GM23338 (cell line): ENCODE measurements at regions not wholly inside any gene's neighbourhood (a gene's known extent, or its start where the extent isn't known, plus 50 kb on each side); places are given as distances from the start of the nearest gene placed in this dataset.

Experiments used
- CREB1 ChIP-seq: fragments of 250-450 bp; sonication (Bioruptor Pico); IDR thresholded peaks from 2 replicates; pipeline ENCODE4 v1.5.0; 2020; ENCODE audit warnings: low read depth, mild to moderate bottlenecking, moderate library complexity
- CTCF ChIP-seq, 2 experiments: fragments of 200-600 bp in 1 of 2; sonication (generic) in 1 of 2; conservative IDR thresholded peaks; 2 replicates each; pipeline versions ENCODE4 v1.5.1 to v1.6.1; 2016 to 2017; ENCODE audit warnings: antibody characterized with exemption in 2 of 2, low read depth in 2 of 2, mild to moderate bottlenecking in 2 of 2, moderate library complexity in 1 of 2
- ETS1 ChIP-seq: IDR thresholded peaks from 2 replicates; pipeline ENCODE4 v1.6.1; 2016; ENCODE audit warnings: antibody characterized with exemption
- EZH2 ChIP-seq: fragments of 200-600 bp; sonication (generic); IDR thresholded peaks from one replicate; pipeline ENCODE4 v1.8.0; 2017; ENCODE audit warnings: antibody characterized with exemption, mild to moderate bottlenecking, low read depth; ENCODE audit not compliant: unreplicated experiment
- EZH2phosphoT487 ChIP-seq: fragments of 200-600 bp; sonication (generic); IDR thresholded peaks from one replicate; pipeline ENCODE4 v1.8.1; 2018; ENCODE audit warnings: antibody characterized with exemption; ENCODE audit not compliant: unreplicated experiment
- JUNB ChIP-seq: IDR thresholded peaks from one replicate; pipeline ENCODE4 v1.6.1; 2016; ENCODE audit warnings: antibody characterized with exemption; ENCODE audit not compliant: unreplicated experiment
- POLR2AphosphoS5 ChIP-seq: IDR thresholded peaks from 2 replicates; pipeline ENCODE4 v1.6.1; 2016; ENCODE audit warnings: antibody characterized with exemption, low read depth
- ZNF114 ChIP-seq: fragments of 250-450 bp; sonication (Bioruptor Pico); IDR thresholded peaks from 2 replicates; pipeline ENCODE4 v1.5.0; 2020; ENCODE audit warnings: mild to moderate bottlenecking, moderate library complexity
- ZNF331 ChIP-seq: fragments of 250-450 bp; sonication (Bioruptor Pico); IDR thresholded peaks from 2 replicates; pipeline ENCODE4 v1.5.0; 2020; ENCODE audit warnings: low read depth, mild to moderate bottlenecking, moderate library complexity
- TF ChIP-seq, protein P1 (sequence below): IDR thresholded peaks from one replicate; pipeline ENCODE4 v1.6.1; 2018; ENCODE audit warnings: antibody characterized with exemption; ENCODE audit not compliant: unreplicated experiment

DNA sequence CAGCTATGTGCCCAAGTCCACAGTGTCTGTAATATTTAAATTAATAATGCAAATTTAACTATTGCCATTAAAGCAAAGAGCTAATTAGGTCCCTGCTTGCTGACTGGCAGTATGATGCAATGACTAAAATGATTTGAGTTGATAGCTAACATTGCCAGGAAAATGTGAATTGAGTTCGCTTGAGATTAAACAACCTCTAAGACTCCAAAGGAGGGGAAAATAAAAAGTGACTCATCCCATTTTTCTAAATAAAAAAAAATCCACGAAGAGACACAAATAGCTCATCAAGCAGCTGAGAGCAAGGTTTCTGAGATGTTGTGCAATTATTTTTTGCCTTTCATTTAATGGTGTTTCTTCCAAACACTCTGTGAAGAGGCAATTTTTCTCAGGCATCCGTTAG lies 413.0 kb downstream of the MTX2 start:
- TF ChIP-seq CTCF (conservative IDR thresholded peaks at IDR 0.05; ENCODE audit: low read depth in 2 of 2) (no peak), POLR2AphosphoS5 (no peak), EZH2 (no peak), CREB1 (CRISPR knock-in tag) (no peak), ETS1 (no peak), EZH2phosphoT487 (no peak), ZNF114 (no peak), ZNF331 (CRISPR knock-in tag) (no peak), JUNB (no peak)
- TF ChIP-seq, protein P1, sequence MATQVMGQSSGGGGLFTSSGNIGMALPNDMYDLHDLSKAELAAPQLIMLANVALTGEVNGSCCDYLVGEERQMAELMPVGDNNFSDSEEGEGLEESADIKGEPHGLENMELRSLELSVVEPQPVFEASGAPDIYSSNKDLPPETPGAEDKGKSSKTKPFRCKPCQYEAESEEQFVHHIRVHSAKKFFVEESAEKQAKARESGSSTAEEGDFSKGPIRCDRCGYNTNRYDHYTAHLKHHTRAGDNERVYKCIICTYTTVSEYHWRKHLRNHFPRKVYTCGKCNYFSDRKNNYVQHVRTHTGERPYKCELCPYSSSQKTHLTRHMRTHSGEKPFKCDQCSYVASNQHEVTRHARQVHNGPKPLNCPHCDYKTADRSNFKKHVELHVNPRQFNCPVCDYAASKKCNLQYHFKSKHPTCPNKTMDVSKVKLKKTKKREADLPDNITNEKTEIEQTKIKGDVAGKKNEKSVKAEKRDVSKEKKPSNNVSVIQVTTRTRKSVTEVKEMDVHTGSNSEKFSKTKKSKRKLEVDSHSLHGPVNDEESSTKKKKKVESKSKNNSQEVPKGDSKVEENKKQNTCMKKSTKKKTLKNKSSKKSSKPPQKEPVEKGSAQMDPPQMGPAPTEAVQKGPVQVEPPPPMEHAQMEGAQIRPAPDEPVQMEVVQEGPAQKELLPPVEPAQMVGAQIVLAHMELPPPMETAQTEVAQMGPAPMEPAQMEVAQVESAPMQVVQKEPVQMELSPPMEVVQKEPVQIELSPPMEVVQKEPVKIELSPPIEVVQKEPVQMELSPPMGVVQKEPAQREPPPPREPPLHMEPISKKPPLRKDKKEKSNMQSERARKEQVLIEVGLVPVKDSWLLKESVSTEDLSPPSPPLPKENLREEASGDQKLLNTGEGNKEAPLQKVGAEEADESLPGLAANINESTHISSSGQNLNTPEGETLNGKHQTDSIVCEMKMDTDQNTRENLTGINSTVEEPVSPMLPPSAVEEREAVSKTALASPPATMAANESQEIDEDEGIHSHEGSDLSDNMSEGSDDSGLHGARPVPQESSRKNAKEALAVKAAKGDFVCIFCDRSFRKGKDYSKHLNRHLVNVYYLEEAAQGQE, result no peak
